DND-41 (cell line): ENCODE measurements at regions not wholly inside any gene's neighbourhood (a gene's known extent, or its start where the extent isn't known, plus 50 kb on each side); places are given as distances from the start of the nearest gene placed in this dataset.

Experiments used
- EZH2 ChIP-seq: IDR thresholded peaks from 3 replicates; pipeline ENCODE4 v1.6.1; 2012; ENCODE audit warnings: borderline replicate concordance, low read depth, mild to moderate bottlenecking, moderate library complexity, low read length, inconsistent platforms; ENCODE audit not compliant: severe bottlenecking
- TF ChIP-seq, protein P1 (sequence below): IDR thresholded peaks from 2 replicates; pipeline ENCODE4 v1.5.1; 2012; ENCODE audit warnings: borderline replicate concordance, low read length, moderate library complexity, mild to moderate bottlenecking; ENCODE audit not compliant: poor library complexity, severe bottlenecking; ENCODE audit errors: extremely low read depth

DNA sequence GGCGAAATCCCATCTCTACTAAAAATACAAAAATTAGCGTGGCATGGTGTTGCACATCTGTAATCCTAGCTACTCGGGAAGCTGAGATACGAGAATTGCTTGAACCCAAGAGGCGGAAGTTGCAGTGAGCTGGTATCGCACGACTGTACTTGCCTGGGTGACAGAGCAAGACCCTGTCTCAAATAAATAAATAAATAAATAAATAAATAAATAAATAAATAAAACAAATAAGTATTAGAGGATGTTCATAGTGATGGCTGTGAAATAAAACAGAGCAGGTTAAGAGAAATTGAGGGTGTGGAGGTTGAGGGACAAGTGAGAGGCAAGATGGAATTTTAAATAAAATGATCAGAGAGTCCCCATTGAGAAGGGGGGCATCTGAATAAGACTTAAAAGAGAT is 124.7 kb upstream of the DST start:
- TF ChIP-seq, protein P1, sequence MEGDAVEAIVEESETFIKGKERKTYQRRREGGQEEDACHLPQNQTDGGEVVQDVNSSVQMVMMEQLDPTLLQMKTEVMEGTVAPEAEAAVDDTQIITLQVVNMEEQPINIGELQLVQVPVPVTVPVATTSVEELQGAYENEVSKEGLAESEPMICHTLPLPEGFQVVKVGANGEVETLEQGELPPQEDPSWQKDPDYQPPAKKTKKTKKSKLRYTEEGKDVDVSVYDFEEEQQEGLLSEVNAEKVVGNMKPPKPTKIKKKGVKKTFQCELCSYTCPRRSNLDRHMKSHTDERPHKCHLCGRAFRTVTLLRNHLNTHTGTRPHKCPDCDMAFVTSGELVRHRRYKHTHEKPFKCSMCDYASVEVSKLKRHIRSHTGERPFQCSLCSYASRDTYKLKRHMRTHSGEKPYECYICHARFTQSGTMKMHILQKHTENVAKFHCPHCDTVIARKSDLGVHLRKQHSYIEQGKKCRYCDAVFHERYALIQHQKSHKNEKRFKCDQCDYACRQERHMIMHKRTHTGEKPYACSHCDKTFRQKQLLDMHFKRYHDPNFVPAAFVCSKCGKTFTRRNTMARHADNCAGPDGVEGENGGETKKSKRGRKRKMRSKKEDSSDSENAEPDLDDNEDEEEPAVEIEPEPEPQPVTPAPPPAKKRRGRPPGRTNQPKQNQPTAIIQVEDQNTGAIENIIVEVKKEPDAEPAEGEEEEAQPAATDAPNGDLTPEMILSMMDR, result no peak
- no peak for TF ChIP-seq EZH2
